ENCODE measurements at regions not wholly inside any gene's neighbourhood (a gene's known extent, or its start where the extent isn't known, plus 50 kb on each side); places are given as distances from the start of the nearest gene placed in this dataset.

DNA sequence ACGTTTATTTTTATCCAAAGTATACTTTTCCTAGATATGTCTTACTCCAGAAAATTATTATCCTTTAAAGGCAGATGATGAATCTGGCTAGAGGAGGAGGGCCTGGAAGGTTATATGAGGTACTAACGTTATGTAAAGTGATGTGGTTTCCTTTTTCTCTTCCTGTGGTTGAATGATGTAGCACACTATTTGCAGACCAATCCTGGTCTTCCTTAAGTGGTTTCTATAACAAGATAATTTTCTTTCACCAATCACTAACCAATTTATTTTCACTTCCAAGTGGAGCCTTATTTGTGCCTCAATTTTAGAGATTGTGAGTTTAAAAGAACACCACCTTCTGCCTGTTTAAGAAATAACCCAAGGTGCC, 154.6 kb upstream of the SOX4 start:
- in situ Hi-C loops (cut with HindIII; ENCODE audit: low pct_unique_long_range_greater_than_20kb, low sequenced_read_pairs), result no loop called here
- H3K4me1 ChIP-seq (ENCODE audit: control insufficient read depth, insufficient read depth, low read length), result no peaks in the 10 kb centered on the region
- DNase-seq (ENCODE audit: low read depth, low spot score) (no peak), ATAC-seq (no peak)
- no peaks in the 10 kb centered on the region for H3K9me3 ChIP-seq (ENCODE audit: control insufficient read depth, insufficient read depth, low read depth, low read length)
- POLR2A ChIA-PET, result no interaction called here
- TF ChIP-seq SIN3A (IDR thresholded peaks at IDR 0.05; ENCODE audit: borderline replicate concordance, insufficient read depth, low read depth, low read length) (no peak), POLR2AphosphoS5 (IDR thresholded peaks at IDR 0.05; ENCODE audit: low read depth, low read length) (no peak), TCF7L2 (IDR thresholded peaks at IDR 0.05; ENCODE audit: low read depth, low read length) (no peak)
- TF ChIP-seq, protein P1, sequence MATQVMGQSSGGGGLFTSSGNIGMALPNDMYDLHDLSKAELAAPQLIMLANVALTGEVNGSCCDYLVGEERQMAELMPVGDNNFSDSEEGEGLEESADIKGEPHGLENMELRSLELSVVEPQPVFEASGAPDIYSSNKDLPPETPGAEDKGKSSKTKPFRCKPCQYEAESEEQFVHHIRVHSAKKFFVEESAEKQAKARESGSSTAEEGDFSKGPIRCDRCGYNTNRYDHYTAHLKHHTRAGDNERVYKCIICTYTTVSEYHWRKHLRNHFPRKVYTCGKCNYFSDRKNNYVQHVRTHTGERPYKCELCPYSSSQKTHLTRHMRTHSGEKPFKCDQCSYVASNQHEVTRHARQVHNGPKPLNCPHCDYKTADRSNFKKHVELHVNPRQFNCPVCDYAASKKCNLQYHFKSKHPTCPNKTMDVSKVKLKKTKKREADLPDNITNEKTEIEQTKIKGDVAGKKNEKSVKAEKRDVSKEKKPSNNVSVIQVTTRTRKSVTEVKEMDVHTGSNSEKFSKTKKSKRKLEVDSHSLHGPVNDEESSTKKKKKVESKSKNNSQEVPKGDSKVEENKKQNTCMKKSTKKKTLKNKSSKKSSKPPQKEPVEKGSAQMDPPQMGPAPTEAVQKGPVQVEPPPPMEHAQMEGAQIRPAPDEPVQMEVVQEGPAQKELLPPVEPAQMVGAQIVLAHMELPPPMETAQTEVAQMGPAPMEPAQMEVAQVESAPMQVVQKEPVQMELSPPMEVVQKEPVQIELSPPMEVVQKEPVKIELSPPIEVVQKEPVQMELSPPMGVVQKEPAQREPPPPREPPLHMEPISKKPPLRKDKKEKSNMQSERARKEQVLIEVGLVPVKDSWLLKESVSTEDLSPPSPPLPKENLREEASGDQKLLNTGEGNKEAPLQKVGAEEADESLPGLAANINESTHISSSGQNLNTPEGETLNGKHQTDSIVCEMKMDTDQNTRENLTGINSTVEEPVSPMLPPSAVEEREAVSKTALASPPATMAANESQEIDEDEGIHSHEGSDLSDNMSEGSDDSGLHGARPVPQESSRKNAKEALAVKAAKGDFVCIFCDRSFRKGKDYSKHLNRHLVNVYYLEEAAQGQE (IDR thresholded peaks at IDR 0.05; ENCODE audit: insufficient read depth in 1 of 2, low read depth in 2 of 2, low read length in 1 of 2), result no peak
- no peaks in the 10 kb centered on the region for H3K36me3 ChIP-seq (ENCODE audit: control insufficient read depth, insufficient read depth, low read length)
- no peak overlapping the region for H3K27ac ChIP-seq (ENCODE audit: low read length)
- intact Hi-C loops (cut with micrococcal nuclease; ENCODE audit: unreplicated experiment), result no loop called here
- H3K4me3 ChIP-seq (ENCODE audit: low read depth in 2 of 2, low read length in 2 of 2), result no peak overlapping the region
- CTCF ChIA-PET, result no interaction called here
- H3K27me3 ChIP-seq (ENCODE audit: control insufficient read depth, insufficient read depth, low read length), result no peaks in the 10 kb centered on the region
- no TSS peak for BruUV-seq (replicated peaks)

DNA sequence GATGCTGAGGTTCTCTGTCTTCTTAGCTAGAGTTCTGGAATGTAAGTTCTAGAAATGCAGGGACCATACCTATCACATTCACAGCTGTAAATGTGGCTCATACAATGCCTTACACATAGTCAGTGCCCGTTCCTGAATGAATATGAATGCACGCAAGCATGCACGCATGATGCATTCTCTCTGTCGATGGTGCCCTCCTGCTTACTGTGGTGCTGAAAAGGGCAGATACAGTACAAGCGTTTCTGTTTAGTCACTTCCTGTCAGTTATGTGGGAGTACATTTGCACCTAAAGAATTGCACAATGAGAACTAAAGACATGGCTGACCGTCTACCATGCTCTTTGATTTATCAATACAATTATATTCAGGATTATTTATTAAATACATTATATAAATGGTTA, 152.2 kb upstream of the SOX4 start:
- TF ChIP-seq, protein P1 (IDR thresholded peaks at IDR 0.05; ENCODE audit: insufficient read depth in 1 of 2, low read depth in 2 of 2, low read length in 1 of 2), result no peak
- no peak for TF ChIP-seq TCF7L2 (IDR thresholded peaks at IDR 0.05; ENCODE audit: low read depth, low read length)
- TF ChIP-seq POLR2AphosphoS5 (IDR thresholded peaks at IDR 0.05; ENCODE audit: low read depth, low read length), result no peak
- no peak for TF ChIP-seq SIN3A (IDR thresholded peaks at IDR 0.05; ENCODE audit: borderline replicate concordance, insufficient read depth, low read depth, low read length)
- TF ChIP-seq, protein P2, sequence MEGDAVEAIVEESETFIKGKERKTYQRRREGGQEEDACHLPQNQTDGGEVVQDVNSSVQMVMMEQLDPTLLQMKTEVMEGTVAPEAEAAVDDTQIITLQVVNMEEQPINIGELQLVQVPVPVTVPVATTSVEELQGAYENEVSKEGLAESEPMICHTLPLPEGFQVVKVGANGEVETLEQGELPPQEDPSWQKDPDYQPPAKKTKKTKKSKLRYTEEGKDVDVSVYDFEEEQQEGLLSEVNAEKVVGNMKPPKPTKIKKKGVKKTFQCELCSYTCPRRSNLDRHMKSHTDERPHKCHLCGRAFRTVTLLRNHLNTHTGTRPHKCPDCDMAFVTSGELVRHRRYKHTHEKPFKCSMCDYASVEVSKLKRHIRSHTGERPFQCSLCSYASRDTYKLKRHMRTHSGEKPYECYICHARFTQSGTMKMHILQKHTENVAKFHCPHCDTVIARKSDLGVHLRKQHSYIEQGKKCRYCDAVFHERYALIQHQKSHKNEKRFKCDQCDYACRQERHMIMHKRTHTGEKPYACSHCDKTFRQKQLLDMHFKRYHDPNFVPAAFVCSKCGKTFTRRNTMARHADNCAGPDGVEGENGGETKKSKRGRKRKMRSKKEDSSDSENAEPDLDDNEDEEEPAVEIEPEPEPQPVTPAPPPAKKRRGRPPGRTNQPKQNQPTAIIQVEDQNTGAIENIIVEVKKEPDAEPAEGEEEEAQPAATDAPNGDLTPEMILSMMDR (IDR thresholded peaks at IDR 0.05), result no peak
- POLR2A ChIA-PET, result no interaction called here

More for the DNA sequence above, 152.2 kb upstream of the SOX4 start:
- no peaks in the 10 kb centered on the region for H3K9me3 ChIP-seq (ENCODE audit: control insufficient read depth, insufficient read depth, low read depth, low read length)
- H3K36me3 ChIP-seq (ENCODE audit: control insufficient read depth, insufficient read depth, low read length), result no peaks in the 10 kb centered on the region
- H3K4me3 ChIP-seq (ENCODE audit: low read depth in 2 of 2, low read length in 2 of 2), result no peak overlapping the region
- no peaks in the 10 kb centered on the region for H3K27me3 ChIP-seq (ENCODE audit: control insufficient read depth, insufficient read depth, low read length)
- intact Hi-C loops (cut with micrococcal nuclease; ENCODE audit: unreplicated experiment) (no loop called here), in situ Hi-C loops (cut with HindIII; ENCODE audit: low pct_unique_long_range_greater_than_20kb, low sequenced_read_pairs) (no loop called here)
- ATAC-seq, result no peak
- CTCF ChIA-PET, result no interaction called here
- H3K27ac ChIP-seq (ENCODE audit: low read length), result no peak overlapping the region
- no peak for DNase-seq (ENCODE audit: low read depth, low spot score)
- BruUV-seq (replicated peaks), result no TSS peak
- H3K4me1 ChIP-seq (ENCODE audit: control insufficient read depth, insufficient read depth, low read length), result no peaks in the 10 kb centered on the region
